ENCODE measurements at regions not wholly inside any gene's neighbourhood (a gene's known extent, or its start where the extent isn't known, plus 50 kb on each side); places are given as distances from the start of the nearest gene placed in this dataset.

DNA sequence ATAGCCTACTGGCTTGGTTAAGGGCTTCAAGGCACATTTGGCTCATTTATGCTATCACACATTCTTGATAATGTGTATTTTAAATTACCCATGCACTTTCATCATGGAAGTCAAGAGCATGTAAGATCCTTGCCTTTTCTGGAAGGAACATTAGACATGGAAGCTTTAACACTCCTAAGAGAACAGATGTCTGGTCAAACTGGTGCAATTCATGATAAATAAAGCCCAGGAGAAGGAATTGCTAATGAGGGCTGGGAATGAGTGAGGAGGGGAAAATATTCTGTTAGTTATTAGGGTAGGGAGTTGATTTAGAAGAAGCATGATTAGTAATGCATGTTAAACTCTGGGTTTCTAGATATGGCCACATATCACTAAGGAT, 688.6 kb upstream of the CITED2 start:
- TF ChIP-seq, protein P1, sequence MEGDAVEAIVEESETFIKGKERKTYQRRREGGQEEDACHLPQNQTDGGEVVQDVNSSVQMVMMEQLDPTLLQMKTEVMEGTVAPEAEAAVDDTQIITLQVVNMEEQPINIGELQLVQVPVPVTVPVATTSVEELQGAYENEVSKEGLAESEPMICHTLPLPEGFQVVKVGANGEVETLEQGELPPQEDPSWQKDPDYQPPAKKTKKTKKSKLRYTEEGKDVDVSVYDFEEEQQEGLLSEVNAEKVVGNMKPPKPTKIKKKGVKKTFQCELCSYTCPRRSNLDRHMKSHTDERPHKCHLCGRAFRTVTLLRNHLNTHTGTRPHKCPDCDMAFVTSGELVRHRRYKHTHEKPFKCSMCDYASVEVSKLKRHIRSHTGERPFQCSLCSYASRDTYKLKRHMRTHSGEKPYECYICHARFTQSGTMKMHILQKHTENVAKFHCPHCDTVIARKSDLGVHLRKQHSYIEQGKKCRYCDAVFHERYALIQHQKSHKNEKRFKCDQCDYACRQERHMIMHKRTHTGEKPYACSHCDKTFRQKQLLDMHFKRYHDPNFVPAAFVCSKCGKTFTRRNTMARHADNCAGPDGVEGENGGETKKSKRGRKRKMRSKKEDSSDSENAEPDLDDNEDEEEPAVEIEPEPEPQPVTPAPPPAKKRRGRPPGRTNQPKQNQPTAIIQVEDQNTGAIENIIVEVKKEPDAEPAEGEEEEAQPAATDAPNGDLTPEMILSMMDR (IDR thresholded peaks at IDR 0.05): no peak
- TF ChIP-seq POLR2A (IDR thresholded peaks at IDR 0.05): no peak
